Left renal pelvis (tissue), 4 donors: ENCODE measurements at regions not wholly inside any gene's neighbourhood (a gene's known extent, or its start where the extent isn't known, plus 50 kb on each side); places are given as distances from the start of the nearest gene placed in this dataset.

ENCODE experiments used
- DNase-seq, 4 donors: peaks; one replicate each; pipeline ENCODE4 v3.0.0-alpha.2; 2013; ENCODE audit warnings: low read depth in 4 of 4, low spot score in 3 of 4

DNA sequence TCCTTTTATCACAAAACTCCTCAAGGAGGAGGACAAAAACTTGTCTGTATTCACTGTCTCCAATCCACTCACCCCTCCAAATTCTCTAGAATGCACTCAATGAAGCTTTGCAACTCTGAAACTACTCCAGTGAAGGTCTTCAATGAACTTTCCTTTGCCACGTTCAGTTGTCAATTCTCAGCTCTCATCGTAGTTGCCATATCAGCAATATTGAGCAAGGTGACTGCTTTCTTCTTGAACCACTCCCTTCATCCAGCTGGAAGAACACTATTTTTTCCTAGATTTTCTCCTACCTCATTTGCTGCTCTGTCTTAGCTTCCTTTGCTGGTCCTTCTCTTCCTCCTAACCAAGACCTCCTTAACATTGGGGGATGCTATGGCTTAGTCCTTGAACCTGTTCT lies 191.8 kb downstream of the KDR start:
- DNase-seq = no peak

DNA sequence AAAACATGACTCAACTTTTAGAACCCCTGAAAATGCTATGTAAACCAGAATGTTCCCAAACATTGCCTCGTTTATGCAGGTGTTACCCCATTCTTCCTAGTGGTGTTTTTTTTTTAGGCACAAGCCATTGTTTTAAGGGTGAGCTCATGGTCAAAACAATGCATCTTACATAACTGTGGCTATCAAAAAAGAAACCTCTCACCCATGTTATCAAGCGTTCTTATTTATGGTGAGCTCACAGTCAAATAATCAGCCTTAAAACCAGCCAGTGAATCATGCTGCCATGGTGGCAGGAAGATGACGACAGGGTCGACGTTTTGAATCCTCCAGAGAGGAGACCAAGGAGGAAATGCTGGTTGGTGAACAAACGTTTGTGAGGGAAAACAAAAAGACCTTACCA lies 195.2 kb downstream of the KDR start:
- no peak for DNase-seq

DNA sequence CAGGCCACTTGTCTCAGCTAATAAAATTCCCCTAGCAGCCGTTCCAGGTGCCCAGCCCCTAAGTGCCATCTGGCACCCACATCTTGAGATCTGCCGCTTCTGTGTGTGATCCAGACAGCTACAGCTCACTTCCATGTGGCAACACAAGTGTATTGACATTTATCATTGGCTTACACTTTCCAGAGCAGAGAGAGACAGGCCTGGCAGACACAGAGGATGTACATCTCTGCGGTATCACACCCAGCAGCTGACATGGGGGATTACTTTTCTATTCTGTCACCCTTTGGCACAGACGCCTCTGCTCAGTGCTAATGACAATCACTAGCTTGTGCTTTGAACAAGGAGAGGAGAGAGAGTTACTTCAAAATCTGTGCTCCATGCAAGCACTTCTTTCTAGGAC lies 195.9 kb downstream of the KDR start:
- DNase-seq = no peak

DNA sequence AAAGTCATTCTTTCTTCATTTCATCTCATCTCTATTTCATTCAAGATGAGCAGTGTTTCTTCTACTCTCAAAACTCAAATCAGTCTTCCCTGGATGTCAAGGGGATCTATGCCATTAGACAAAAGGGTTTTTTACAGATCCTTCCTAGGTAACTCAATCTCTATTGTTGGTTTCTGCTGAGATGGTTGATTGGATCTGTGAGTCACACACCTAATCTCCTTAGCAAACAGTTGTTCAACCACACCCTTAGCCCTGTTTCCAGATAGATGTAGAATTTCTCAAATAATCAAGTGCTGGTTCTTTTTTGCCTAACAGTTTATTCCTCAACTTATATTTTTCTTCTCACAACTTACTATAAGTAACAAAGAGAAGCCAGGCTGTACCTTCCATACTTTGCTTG lies 200.5 kb downstream of the KDR start:
- DNase-seq = no peak

DNA sequence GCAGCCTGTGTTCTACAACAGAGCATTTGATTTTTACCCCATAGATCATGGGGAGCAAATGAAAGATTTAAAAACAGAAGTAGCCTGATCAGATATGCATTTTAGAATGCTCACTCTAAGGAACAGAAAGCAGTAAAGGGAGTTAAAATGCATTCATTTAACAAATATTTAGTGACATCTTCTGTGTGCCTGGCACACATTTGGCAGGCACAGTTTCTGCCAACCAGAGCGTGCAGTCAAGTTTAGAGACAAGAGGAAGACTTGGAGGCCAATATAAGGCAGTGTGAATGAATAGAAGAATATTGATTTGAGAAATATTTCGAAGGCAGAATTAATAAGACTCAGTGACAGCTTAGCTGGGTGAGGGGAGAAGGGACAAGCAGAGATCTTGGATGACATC lies 210.1 kb downstream of the KDR start:
- no peak for DNase-seq

DNA sequence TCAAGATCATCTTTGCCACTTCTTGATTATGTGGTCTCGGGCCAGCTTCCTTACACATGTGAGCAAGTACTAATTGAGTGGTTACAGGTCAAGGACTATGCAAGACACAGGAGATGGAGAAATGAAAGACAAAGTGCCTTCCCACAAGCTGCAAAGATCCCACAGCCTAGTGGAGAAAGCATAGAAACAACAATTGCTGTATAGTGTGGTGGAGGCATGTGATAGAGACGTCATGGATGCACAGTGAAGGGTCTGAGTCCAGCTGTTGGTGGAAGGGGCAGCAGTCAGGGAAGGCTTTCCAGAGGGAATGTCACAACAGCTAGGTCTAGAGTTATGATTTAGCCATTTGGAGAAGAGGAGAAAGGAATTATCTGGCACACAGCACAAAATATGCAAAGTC lies 210.6 kb downstream of the KDR start:
- no peak for DNase-seq

DNA sequence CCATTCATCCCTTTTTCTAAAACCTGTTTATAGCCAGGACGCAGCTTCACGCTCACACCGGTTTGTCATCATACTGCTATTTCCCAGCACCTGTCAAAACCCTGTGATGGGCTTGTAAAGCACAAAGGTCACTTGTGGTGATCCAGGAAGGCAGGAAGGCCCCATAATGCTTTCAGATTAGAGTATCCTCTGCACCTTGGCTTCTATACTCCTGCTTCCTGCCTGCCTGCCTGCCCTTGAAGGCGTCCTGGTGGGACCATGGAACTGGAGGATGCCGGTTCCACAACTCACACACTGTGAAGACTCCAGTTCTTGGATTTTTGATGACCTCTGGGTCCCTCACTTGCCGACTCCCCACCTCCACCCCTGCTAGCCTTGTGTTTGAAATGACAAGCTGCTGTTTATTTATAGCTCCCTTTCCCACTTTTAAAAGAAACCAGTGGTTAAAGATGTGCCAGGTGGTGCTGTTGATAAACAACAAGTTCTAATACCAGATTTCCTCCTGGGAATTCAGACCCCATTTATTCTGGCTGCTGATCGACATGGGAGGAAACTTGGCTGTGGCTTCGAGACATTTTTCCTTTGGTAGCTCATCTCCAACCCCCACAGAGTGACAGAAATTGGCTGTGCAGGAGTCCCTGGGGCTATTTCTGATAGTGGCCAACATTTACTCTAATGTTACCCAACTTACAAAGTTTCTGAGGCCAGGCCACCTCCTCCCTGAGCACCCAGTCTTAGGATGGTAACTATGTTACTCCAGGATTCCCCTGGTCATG lies 211.5 kb downstream of the KDR start:
- DNase-seq = no peak

DNA sequence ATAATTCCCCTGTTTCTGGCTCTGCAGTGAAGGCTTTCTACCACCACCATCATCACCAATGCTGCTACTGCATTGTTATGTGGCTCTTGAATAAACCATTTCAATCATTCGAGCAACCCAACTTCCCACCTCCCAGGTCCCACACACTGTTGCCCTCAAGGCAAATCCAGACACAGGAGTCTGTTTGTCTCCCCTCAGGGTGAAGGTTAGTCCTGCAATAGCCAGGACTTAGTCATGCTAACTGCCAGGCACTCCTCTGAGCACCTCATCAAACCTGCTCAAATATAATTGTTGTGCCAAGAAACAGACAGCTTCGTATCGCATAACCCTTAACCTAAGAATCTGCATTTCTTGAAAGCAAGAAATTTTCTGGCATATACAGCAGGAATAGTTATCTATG lies 213.2 kb downstream of the KDR start:
- no peak for DNase-seq

DNA sequence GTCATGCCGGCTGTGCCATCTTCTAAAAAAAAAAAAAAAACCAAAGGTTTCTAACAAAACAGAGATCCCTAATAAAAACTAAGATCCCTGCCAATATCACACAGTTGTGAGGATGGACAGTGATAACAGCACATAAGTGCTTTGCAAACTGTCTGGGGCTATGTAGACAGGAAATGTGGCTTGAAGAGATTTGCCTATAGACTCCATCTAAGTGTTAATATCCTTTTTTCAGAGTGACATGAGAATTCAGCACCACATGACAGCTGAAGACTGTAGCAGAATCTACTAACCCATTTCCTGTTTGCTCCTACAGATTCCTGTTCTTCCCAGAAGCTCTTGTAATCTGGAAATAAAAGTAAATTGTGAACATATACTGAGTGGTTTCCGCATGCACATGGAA lies 215.4 kb downstream of the KDR start:
- DNase-seq = no peak

DNA sequence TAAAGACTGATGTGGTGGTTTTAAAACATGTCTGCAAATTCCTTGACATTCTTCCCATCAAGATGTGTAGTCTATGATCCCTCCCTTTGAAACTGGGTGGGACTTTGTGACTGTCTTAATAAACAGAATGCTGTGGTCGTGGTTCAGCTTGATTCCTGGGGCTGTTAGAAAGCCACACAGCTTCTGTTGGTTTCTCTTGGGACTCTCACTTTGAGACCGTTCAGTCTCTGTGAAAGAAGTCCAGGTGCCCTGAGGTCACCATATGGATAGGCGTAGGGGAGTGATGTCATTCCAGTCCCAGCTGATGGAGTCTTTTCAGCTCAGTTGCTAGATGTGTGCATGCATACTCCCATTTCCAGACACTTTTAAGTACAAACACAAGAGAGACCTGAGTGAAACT lies 216.6 kb downstream of the KDR start:
- no peak for DNase-seq

DNA sequence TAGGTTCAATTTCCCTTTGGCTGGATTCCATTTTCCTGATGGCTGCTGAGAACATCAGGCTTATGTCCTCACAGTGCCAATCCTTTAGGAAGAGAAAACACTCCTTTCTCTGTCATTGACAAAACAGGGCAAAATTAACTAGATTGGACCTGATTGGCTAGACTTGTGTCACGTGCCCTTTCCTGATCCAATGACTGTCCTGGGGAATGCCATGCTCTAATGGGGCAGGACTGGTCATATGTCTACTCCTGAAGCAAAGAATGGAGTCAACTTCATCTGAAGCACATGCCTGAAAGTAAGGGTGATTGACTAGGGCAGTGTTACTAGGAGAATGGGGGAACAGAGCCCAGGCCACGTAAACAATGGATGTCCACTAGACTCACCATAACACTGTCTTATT lies 220.4 kb downstream of the KDR start:
- no peak for DNase-seq

DNA sequence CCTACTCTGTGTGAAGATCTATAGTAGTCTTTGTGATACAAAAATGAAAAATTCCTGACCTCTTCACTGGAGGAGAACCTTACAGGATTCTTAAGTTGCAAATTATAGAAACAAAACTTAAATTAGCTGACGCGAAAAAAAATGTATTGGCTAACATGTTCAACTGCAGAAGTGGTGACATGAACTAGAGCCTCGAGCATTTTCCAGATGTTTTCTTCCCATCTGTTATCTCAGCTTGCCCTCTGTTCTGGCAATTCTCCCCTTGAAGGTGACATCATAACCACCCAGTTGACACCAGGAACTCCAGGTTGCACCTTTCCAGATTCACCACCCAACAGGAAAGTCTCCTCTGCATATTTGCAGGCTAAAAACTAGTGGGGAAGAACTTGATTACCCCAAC lies 222.4 kb downstream of the KDR start:
- DNase-seq = no peak

DNA sequence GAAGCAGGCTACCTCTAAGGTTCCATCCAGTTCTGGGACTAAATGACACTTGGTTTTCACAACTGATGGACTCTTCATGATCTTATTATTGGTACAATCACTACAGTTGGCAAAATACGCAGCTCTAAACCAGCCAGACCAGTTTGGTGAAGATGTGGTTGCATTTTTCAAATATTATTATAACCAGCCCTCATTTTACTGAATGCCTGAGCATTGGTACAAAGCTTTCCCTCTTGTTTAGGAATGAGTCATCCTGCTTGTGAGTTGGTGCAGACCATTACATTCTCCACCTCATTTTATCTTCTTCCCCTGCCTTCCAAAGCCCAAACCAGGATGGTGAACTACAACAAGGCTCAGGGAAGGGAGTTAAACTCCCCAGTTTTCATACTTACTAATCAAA lies 223.1 kb downstream of the KDR start:
- DNase-seq = no peak

DNA sequence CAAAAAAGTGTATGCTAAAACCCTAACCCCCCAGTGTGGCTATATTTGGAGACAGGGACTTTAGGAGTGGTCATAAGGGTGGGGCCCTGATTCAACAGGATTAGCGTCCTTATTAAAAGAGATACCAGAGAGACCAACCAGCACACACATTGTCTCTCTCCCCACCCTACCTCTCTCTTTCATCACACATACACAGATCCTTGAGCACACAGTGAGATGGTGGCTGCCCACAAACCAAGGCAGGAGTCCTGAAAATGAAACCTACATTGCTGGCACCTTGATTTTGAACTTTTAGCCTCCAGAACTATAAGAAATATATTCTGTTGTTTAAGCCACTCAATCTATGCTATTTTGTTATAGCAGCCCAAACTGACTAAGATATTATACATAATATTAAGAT lies 224.2 kb downstream of the KDR start:
- no peak for DNase-seq

DNA sequence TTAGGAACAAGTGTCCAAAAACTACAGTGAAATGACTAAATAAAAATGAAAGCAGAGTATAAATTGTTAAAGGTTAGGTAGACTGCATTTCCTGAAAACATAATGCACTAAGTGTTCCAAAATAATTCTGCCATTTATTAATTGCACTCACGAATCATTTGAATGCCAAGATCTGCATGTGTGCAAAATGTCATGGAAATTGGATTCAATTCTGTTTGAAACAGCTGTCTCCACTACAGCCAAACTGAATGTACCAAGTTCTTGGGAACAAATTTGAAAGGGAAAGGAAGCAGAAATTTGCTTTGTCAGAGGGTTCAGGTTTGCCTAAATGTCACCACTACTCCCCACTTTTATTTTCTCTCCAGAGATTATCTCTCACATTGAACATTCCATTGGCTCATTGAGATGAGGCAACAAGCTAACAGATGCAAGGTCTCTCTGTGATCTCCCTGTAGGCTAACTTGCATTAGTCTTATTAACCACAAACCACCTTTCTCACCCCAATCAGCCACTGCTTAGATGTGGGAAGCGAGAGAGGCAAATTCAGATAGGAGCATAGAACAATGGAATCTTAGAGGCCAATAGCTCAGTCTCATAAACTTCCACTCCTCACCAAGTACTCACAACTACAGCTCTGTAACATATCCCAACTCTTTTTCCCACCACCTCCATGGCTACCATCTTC lies 226.6 kb downstream of the KDR start:
- no peak for DNase-seq

DNA sequence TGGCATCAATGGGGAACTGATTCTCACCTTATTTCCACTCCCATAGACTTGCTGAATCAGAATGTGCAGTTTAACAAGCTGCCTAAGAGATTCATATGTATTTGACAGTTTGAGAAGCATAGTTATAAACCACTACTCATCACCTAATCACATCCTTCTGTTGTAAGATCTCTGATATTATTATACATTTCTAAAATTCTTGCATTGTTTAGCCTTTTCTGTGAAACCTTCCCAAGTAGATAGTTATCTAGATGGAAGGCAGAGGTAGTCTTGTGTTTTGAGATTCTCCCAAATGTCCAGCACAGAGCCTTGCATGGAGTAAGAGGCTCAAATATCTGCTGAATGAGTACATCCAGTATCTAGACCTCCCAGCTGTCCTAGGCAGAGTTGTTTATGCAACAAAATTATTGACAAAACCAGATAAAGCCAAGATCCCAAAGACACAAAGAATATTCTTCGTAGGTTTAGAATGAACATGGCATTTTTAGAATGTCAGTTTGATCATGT lies 227.3 kb downstream of the KDR start:
- DNase-seq = no peak

DNA sequence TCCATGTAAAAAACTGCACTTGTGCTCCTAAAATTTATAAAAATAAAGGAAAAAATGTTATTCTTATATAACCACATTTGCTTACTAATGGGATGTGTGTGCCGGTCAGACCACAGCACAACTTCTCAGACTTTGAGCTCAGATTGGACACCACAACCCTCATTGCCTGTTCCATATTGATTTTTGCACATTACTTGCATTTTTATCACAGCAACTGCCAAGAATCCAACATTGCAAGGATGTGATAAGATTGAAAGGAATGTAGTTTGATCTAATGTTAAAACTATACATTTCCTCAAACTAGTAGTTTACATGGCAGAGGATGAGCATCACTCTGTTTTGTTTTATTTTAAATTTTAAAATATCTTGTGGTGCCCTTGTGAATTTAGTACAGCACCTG lies 227.8 kb downstream of the KDR start:
- no peak for DNase-seq

DNA sequence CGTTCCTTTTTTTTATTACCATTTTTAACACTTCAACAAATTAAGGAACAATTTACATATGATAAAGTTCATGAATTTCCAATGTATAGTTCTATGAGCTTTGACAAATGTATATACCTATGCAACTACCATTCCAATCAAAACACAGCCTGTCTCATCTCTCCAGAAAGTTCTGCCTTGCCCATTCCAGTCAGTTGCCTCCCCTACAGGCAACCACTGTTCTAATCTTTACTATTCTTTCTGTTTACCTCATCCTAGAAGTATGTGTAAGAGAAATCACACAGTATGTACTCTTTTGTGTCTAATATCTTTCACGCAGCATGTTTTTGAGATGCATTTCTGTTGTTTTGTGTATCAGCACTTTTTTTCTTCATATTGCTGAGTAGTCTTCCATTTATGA lies 224.9 kb downstream of the KIT start:
- no peak for DNase-seq

DNA sequence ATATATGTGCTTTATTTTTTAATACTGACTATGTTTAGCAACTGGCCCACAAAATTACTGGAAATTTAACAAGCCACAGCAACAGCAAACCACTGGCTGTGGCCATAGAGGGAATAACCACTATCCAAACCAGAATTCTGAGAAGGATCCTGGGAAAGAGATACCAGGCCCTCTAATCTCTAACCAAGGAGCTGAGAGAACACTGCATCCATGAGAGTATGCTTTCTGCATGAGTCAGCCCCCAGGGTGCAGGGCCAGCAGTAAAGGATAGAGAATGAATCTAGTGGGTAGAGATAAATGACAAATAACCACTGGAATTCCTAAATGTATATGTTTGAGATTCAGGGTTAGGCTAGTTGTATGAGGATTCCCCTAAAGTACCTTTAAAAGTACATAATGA lies 221.8 kb downstream of the KIT start:
- no peak for DNase-seq

DNA sequence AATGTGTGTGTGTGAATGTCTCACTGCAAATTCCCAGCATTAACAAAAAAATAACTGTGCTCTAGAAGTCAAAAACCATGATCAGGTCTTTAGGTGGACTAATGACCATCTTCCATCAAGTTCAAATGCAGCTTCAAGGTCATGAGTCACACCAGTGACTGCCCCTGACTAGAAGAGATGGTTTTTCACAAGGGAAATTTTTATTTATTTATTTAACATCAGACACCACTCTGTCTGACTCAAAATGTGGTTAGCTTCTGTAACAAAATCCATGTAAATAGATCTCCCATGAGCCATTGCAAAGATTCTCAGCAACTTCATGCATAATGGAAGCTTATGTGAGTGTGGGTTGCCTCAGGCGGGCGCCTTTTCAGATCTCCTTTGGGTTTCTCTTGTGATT lies 219.2 kb downstream of the KIT start:
- DNase-seq = no peak

DNA sequence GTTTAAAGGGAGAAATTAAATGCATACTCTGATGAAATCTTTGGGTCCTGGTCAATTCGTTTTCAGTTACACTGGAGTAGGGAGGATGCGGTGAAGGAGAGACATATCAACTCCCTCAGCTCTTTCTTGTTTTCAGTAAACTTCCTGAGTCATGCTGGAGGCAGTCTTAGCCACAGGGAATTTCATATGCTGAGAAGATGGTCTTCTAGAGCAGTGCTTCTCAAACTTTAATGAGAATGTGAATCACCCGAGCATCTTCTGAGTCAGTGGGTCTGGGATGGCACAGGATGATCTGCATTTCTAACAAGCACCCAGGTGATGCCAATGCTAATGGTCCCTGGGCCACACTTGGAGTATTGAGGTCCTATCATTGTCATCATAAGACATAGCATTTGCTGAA lies 214.5 kb downstream of the KIT start:
- no peak for DNase-seq

DNA sequence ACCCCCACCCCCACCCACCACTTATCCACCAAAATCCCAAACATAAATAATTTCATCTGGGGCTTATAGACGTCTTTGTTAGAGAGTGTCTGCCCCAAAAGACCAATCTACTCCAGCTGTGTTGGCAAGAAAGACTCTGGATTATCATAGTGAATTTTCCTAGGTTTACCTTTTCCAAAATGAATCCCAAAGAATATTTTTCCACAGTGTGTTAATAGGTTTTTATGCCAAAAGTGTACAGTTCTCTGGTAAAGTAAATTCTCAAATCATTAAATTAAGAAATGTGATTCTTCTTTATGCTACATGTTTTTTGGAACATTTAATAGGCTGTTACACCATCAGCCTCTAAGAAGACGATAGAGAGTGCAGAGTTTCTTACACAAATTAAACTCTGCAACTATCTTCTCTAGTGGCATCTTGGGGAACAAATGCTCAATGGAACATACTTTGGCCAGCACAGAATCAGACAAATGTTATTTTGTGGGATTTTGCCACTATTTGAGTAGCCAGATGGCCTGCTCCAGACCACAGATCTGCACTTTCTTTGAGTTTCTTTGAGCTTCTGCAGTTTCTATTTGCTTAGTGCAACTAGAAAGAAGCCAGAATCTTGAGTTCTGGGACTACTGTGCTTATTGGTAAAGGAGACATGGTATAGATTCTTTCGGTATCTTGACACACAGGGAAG lies 206.0 kb downstream of the KIT start:
- no peak for DNase-seq
